ENCODE measurements at regions not wholly inside any gene's neighbourhood (a gene's known extent, or its start where the extent isn't known, plus 50 kb on each side); places are given as distances from the start of the nearest gene placed in this dataset.

DNA sequence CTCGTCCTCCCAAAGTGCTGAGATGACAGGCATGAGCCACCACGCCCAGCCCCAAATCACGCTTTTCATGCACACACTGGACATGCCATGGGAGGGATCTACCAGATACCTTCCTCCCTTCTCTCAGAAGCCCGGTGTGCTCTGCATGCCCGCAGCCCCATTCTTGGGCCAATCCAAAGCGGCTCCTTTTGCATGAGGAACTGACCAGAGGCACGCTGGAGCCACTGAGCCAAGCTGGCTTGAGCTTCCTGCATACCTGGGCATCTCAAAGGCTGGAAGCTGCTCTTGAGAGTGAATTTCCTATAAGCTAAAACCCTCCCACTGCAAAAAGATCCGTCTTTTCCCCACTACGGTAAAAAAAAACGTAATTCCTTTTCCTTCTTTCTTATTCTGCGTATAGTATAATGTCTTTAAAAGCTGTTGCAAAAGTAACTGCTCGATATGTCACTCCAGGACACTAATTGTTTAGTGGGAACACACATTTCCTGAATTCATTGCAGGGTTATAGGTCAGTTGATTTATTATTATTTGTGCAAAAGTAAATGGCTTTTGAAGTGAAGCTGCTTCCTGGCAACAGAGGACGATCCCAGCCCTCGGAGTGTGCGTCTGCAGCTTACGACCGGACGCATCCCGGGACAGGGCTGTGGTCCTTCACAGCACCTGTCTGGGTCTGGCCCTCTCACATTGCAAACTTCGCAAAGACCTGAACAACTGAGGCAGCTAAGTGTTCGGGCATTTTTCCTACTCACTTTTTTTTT, 61.8 kb upstream of the ETS2 start:
- TF ChIP-seq EZH2phosphoT487 (IDR thresholded peaks at IDR 0.05; ENCODE audit: insufficient read depth, low read depth), result no peak
- TF ChIP-seq EZH2 (IDR thresholded peaks at IDR 0.05; ENCODE audit: insufficient read depth, poor library complexity, severe bottlenecking), result no peak

All from GM23248 (cell line).